Fibroblast of lung (primary cell): ENCODE measurements at regions not wholly inside any gene's neighbourhood (a gene's known extent, or its start where the extent isn't known, plus 50 kb on each side); places are given as distances from the start of the nearest gene placed in this dataset.

Experiments used
- DNase-seq, 2 donors: peaks; one replicate each; pipeline versions ENCODE4 v3.0.0 to v3.0.0-alpha.2; 2010; ENCODE audit warnings: low read depth in 2 of 2
- H2AFZ ChIP-seq: 2 replicates; pipeline ENCODE4 v1.5.1; 2012; ENCODE audit warnings: low read length, control low read depth, inconsistent platforms
- H3K27ac ChIP-seq: 2 replicates; pipeline ENCODE4 v1.5.1; 2011; ENCODE audit warnings: low read length, control low read depth; ENCODE audit not compliant: insufficient read depth
- H3K27me3 ChIP-seq: 2 replicates; pipeline ENCODE4 v1.5.1; 2011; ENCODE audit warnings: mild to moderate bottlenecking, low read length; ENCODE audit not compliant: control insufficient read depth, insufficient read depth
- H3K36me3 ChIP-seq: 2 replicates; pipeline ENCODE4 v1.5.1; 2011; ENCODE audit warnings: low read length; ENCODE audit not compliant: control insufficient read depth, insufficient read depth
- H3K4me1 ChIP-seq: 2 replicates; pipeline ENCODE4 v1.5.1; 2011; ENCODE audit warnings: low read length; ENCODE audit not compliant: control insufficient read depth, insufficient read depth; ENCODE audit errors: extremely low read depth
- H3K4me2 ChIP-seq: 2 replicates; pipeline ENCODE4 v1.5.1; 2011; ENCODE audit warnings: low read length, control low read depth; ENCODE audit not compliant: insufficient read depth; ENCODE audit errors: extremely low read depth
- H3K4me3 ChIP-seq, 4 experiments: fragments of 200-600 bp in 1 of 4; sonication (generic) in 1 of 4; replicated peaks in 1 of 4; 2 replicates each; pipeline ENCODE4 v1.5.1; 2011 to 2016; ENCODE audit warnings: low read length in 4 of 4, low read depth in 3 of 4, mild to moderate bottlenecking in 3 of 4, control low read depth in 2 of 4, inconsistent platforms in 1 of 4, mixed read lengths in 1 of 4; ENCODE audit not compliant: insufficient read depth in 1 of 4; ENCODE audit errors: control extremely low read depth in 1 of 4
- H3K79me2 ChIP-seq: 2 replicates; pipeline ENCODE4 v1.5.1; 2012; ENCODE audit warnings: mild to moderate bottlenecking, low read length, inconsistent platforms; ENCODE audit not compliant: control insufficient read depth, insufficient read depth
- H3K9ac ChIP-seq: 2 replicates; pipeline ENCODE4 v1.5.1; 2011; ENCODE audit warnings: mild to moderate bottlenecking, low read length, control low read depth; ENCODE audit not compliant: insufficient read depth
- H3K9me3 ChIP-seq: 2 replicates; pipeline ENCODE4 v1.5.1; 2012; ENCODE audit warnings: low read depth, low read length; ENCODE audit not compliant: control insufficient read depth, insufficient read depth
- H4K20me1 ChIP-seq: 2 replicates; pipeline ENCODE4 v1.5.1; 2011; ENCODE audit warnings: low read length; ENCODE audit not compliant: control insufficient read depth, insufficient read depth; ENCODE audit errors: extremely low read depth
- CTCF ChIP-seq, 2 donors: IDR thresholded peaks in 1 of 2; conservative IDR thresholded peaks in 1 of 2; 1 replicate in 1 of 2; 2 replicates in 1 of 2; pipeline ENCODE4 v1.5.1; 2011 to 2012; ENCODE audit warnings: low read length in 2 of 2, control low read depth in 1 of 2, inconsistent platforms in 1 of 2, low read depth in 1 of 2, mild to moderate bottlenecking in 1 of 2
- EZH2 ChIP-seq: IDR thresholded peaks from 2 replicates; pipeline ENCODE4 v1.5.1; 2012; ENCODE audit warnings: low read length, control low read depth, mild to moderate bottlenecking; ENCODE audit errors: missing control alignments

- H3K27ac ChIP-seq = no peak overlapping the region
- no peak overlapping the region for H3K4me3 ChIP-seq
- TF ChIP-seq CTCF (conservative IDR thresholded peaks at IDR 0.05 in 1 of 2, IDR thresholded peaks at IDR 0.05 in 1 of 2; ENCODE audit: low read depth in 1 of 2, low read length in 2 of 2) (no peak), EZH2 (no peak)
- no peak overlapping the region for H3K9ac ChIP-seq
- no peaks in the 10 kb centered on the region for H3K4me1 ChIP-seq
- no peaks in the 10 kb centered on the region for H3K79me2 ChIP-seq
- no peaks in the 10 kb centered on the region for H3K27me3 ChIP-seq
- no peak overlapping the region for H3K4me2 ChIP-seq
- H4K20me1 ChIP-seq = no peaks in the 10 kb centered on the region
- DNase-seq = no peak
- no peaks in the 10 kb centered on the region for H3K9me3 ChIP-seq
- no peak overlapping the region for H2AFZ ChIP-seq
- H3K36me3 ChIP-seq = no peaks in the 10 kb centered on the region
Observed at GRCh38 chr5:85168474-85168873, 783.8 kb upstream of the EDIL3 start.

GRCh38 chr5:85170183-85170582 lies 785.5 kb upstream of the EDIL3 start:
- H3K9me3 ChIP-seq = no peaks in the 10 kb centered on the region
- no peak overlapping the region for H3K9ac ChIP-seq
- no peaks in the 10 kb centered on the region for H3K79me2 ChIP-seq
- H3K27me3 ChIP-seq = no peaks in the 10 kb centered on the region
- no peaks in the 10 kb centered on the region for H3K36me3 ChIP-seq
- H3K4me3 ChIP-seq = no peak overlapping the region
- no peak overlapping the region for H3K27ac ChIP-seq
- H4K20me1 ChIP-seq = no peaks in the 10 kb centered on the region
- no peak for TF ChIP-seq CTCF (conservative IDR thresholded peaks at IDR 0.05 in 1 of 2, IDR thresholded peaks at IDR 0.05 in 1 of 2; ENCODE audit: low read depth in 1 of 2, low read length in 2 of 2)
- TF ChIP-seq EZH2 = no peak
- no peak for DNase-seq
- H3K4me2 ChIP-seq = no peak overlapping the region
- H2AFZ ChIP-seq = no peak overlapping the region
- H3K4me1 ChIP-seq = no peaks in the 10 kb centered on the region

GRCh38 chr5:85173469-85173868 lies 788.8 kb upstream of the EDIL3 start:
- H3K4me3 ChIP-seq = no peak overlapping the region
- H3K4me2 ChIP-seq = no peak overlapping the region
- no peaks in the 10 kb centered on the region for H3K9me3 ChIP-seq
- no peaks in the 10 kb centered on the region for H3K36me3 ChIP-seq
- H3K27ac ChIP-seq = no peak overlapping the region
- no peak overlapping the region for H2AFZ ChIP-seq
- no peaks in the 10 kb centered on the region for H3K4me1 ChIP-seq
- H3K9ac ChIP-seq = no peak overlapping the region
- no peaks in the 10 kb centered on the region for H4K20me1 ChIP-seq
- TF ChIP-seq EZH2 = no peak
- TF ChIP-seq CTCF (conservative IDR thresholded peaks at IDR 0.05 in 1 of 2, IDR thresholded peaks at IDR 0.05 in 1 of 2; ENCODE audit: low read depth in 1 of 2, low read length in 2 of 2) = no peak
- no peaks in the 10 kb centered on the region for H3K79me2 ChIP-seq
- no peak for DNase-seq
- H3K27me3 ChIP-seq = no peaks in the 10 kb centered on the region
